MM.1S (cell line): ENCODE measurements at regions not wholly inside any gene's neighbourhood (a gene's known extent, or its start where the extent isn't known, plus 50 kb on each side); places are given as distances from the start of the nearest gene placed in this dataset.

ENCODE experiments used
- EZH2 ChIP-seq: fragments of 300-600 bp; sonication (generic); optimal IDR thresholded peaks from 2 replicates; pipeline ENCODE3; 2017; ENCODE audit warnings: low read depth, mild to moderate bottlenecking, antibody characterized with exemption, low read length, mixed read lengths
- TF ChIP-seq, protein P1 (sequence below): fragments of 300-600 bp; sonication (generic); IDR thresholded peaks from 2 replicates; pipeline ENCODE4 v1.5.1; 2016; ENCODE audit warnings: antibody characterized with exemption, low read length, mixed read lengths

DNA sequence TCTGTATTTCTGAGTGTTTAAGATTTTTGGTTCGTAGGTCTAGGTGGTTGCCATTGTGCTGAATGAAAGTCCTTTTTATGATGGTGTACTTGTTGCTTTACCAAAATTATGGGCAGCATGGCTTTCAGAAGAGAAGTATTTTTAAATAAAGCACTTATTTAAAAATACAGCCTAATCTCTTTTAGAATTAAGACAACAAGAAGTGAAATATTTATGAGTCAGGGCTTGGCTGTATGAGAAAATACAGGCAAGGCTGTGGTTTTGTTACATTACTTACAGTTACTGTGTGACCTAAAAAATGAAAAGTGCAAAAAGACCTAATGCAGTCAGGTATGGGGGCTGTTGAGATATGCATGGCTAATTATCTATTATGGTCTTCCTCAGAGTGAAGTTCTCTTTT is 185.2 kb upstream of the PPP1R3A start:
- TF ChIP-seq, protein P1, sequence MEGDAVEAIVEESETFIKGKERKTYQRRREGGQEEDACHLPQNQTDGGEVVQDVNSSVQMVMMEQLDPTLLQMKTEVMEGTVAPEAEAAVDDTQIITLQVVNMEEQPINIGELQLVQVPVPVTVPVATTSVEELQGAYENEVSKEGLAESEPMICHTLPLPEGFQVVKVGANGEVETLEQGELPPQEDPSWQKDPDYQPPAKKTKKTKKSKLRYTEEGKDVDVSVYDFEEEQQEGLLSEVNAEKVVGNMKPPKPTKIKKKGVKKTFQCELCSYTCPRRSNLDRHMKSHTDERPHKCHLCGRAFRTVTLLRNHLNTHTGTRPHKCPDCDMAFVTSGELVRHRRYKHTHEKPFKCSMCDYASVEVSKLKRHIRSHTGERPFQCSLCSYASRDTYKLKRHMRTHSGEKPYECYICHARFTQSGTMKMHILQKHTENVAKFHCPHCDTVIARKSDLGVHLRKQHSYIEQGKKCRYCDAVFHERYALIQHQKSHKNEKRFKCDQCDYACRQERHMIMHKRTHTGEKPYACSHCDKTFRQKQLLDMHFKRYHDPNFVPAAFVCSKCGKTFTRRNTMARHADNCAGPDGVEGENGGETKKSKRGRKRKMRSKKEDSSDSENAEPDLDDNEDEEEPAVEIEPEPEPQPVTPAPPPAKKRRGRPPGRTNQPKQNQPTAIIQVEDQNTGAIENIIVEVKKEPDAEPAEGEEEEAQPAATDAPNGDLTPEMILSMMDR: no peak
- no peak for TF ChIP-seq EZH2
